Trophoblast cell (in vitro differentiated cells and primary cell): ENCODE measurements at regions not wholly inside any gene's neighbourhood (a gene's known extent, or its start where the extent isn't known, plus 50 kb on each side); places are given as distances from the start of the nearest gene placed in this dataset.
"Not testable (repeated sequence)": the region's sequence is repeated elsewhere in the genome, so short reads cannot be mapped to it uniquely, and the experiment has no call there.

Experiments used
- DNase-seq, 2 donors: peaks; one replicate each; pipeline ENCODE4 v3.0.0-alpha.2; 2016
- H2AFZ ChIP-seq: 2 replicates; pipeline ENCODE4 v1.6.1; 2013; ENCODE audit warnings: low read length, moderate library complexity, mild to moderate bottlenecking; ENCODE audit not compliant: insufficient read depth, poor library complexity
- H2AK5ac ChIP-seq: 2 replicates; pipeline ENCODE4 v1.6.1; 2013; ENCODE audit warnings: mild to moderate bottlenecking, low read length
- H2BK120ac ChIP-seq: 2 replicates; pipeline ENCODE4 v1.6.1; 2013; ENCODE audit warnings: low read length, mild to moderate bottlenecking, moderate library complexity; ENCODE audit not compliant: insufficient read depth, poor library complexity
- H2BK12ac ChIP-seq: 2 replicates; pipeline ENCODE4 v1.6.1; 2013; ENCODE audit warnings: mild to moderate bottlenecking, low read length, moderate library complexity
- H2BK5ac ChIP-seq: 2 replicates; pipeline ENCODE4 v1.6.1; 2013; ENCODE audit warnings: low read length, low read depth, moderate library complexity, mild to moderate bottlenecking; ENCODE audit not compliant: poor library complexity
- H3K14ac ChIP-seq: 2 replicates; pipeline ENCODE4 v1.6.1; 2013; ENCODE audit warnings: mild to moderate bottlenecking, low read length
- H3K18ac ChIP-seq: 2 replicates; pipeline ENCODE4 v1.6.1; 2013; ENCODE audit warnings: mild to moderate bottlenecking, low read length
- H3K23ac ChIP-seq: 2 replicates; pipeline ENCODE4 v1.6.1; 2013; ENCODE audit warnings: low read length
- H3K27ac ChIP-seq: 2 replicates; pipeline ENCODE4 v1.5.1; 2013; ENCODE audit warnings: low read depth, mild to moderate bottlenecking, inconsistent platforms, low read length, moderate library complexity
- H3K27me3 ChIP-seq: 2 replicates; pipeline ENCODE4 v1.6.1; 2013; ENCODE audit warnings: inconsistent platforms, mild to moderate bottlenecking, low read length, moderate library complexity; ENCODE audit not compliant: insufficient read depth
- H3K36me3 ChIP-seq, 2 experiments: 1 replicate in 1 of 2; 2 replicates in 1 of 2; pipeline ENCODE4 v1.6.1; 2013; ENCODE audit warnings: low read length in 2 of 2, mild to moderate bottlenecking in 2 of 2, moderate library complexity in 1 of 2; ENCODE audit not compliant: insufficient read depth in 2 of 2, control insufficient read depth in 1 of 2
- H3K4ac ChIP-seq: 2 replicates; pipeline ENCODE4 v1.6.1; 2013; ENCODE audit warnings: low read depth, mild to moderate bottlenecking, low read length, moderate library complexity
- H3K4me1 ChIP-seq, 2 experiments: 1 replicate in 1 of 2; 2 replicates in 1 of 2; pipeline ENCODE4 v1.6.1; 2013; ENCODE audit warnings: low read length in 2 of 2, mild to moderate bottlenecking in 2 of 2, moderate library complexity in 1 of 2; ENCODE audit not compliant: insufficient read depth in 2 of 2, control insufficient read depth in 1 of 2
- H3K4me2 ChIP-seq: 2 replicates; pipeline ENCODE4 v1.6.1; 2013; ENCODE audit warnings: inconsistent platforms, mild to moderate bottlenecking, low read length, moderate library complexity
- H3K4me3 ChIP-seq: 2 replicates; pipeline ENCODE4 v1.5.1; 2013; ENCODE audit warnings: mild to moderate bottlenecking, low read depth, low read length, inconsistent platforms
- H3K79me1 ChIP-seq: one replicate; pipeline ENCODE4 v1.6.1; 2013; ENCODE audit warnings: low read length
- H3K79me2 ChIP-seq: 2 replicates; pipeline ENCODE4 v1.6.1; 2013; ENCODE audit warnings: low read length, mild to moderate bottlenecking; ENCODE audit not compliant: control insufficient read depth, insufficient read depth, poor library complexity
- H3K9ac ChIP-seq: 2 replicates; pipeline ENCODE4 v1.6.1; 2013; ENCODE audit warnings: mild to moderate bottlenecking, low read length
- H3K9me3 ChIP-seq: 2 replicates; pipeline ENCODE4 v1.6.1; 2013; ENCODE audit warnings: low read depth, mild to moderate bottlenecking, control low read depth, inconsistent platforms, low read length; ENCODE audit not compliant: insufficient read depth
- H4K12ac ChIP-seq: 2 replicates; pipeline ENCODE4 v1.6.1; 2013; ENCODE audit warnings: low read depth, mild to moderate bottlenecking, low read length, moderate library complexity
- H4K8ac ChIP-seq: 2 replicates; pipeline ENCODE4 v1.6.1; 2013; ENCODE audit warnings: low read depth, mild to moderate bottlenecking, low read length, moderate library complexity
- H4K91ac ChIP-seq: one replicate; pipeline ENCODE4 v1.6.1; 2013; ENCODE audit warnings: low read depth, mild to moderate bottlenecking, low read length, moderate library complexity
- WGBS: extraction: QIAGEN DNeasy Blood & Tissue Kit; methylation state at CpG from one replicate; pipeline ENCODE4 v1.1.7; 2013; ENCODE audit warnings: missing lambda C conversion rate; ENCODE audit not compliant: insufficient read length, insufficient coverage; ENCODE audit errors: extremely low coverage; 5-methylcytosine and 5-hydroxymethylcytosine counted together

DNA sequence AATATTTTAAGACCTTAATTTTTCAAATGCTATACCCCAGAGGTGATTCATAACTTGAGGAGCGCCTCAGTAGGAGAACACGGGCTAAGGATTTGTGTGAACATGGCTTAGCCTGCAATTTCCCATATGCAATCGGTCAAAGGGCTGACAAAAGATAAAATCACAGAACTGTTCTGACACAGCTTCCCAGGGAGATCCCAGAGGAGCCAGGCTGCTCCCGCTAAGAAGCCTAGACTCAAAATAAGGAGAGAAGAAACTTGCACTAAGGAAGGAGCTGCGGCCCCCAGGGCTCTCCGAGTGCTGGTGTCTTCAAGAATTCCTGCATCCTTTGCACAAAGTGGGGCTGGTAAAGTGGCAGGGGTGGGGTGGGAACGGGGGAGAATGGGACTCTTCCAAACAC, 106.3 kb upstream of the DLG1 start:
- Histone ChIP-seq H3K27me3 (no peaks in the 10 kb centered on the region), H4K12ac (no peak overlapping the region), H2BK12ac (no peak overlapping the region), H3K18ac (no peak overlapping the region), H3K9ac (no peak overlapping the region), H2AFZ (no peak overlapping the region), H2BK120ac (no peak overlapping the region), H4K8ac (no peak overlapping the region), H3K4ac (no peak overlapping the region), H3K79me1 (no peaks in the 10 kb centered on the region), H3K4me3 (no peak overlapping the region), H3K27ac (no peak overlapping the region), H2BK5ac (no peak overlapping the region), H2AK5ac (no peak overlapping the region), H3K9me3 (peaks cover 5% of the 10 kb centered on the region), H3K79me2 (no peaks in the 10 kb centered on the region), H4K91ac (no peak overlapping the region), H3K23ac (no peak overlapping the region), H3K4me1 (no peaks in the 10 kb centered on the region), H3K36me3 (no peaks in the 10 kb centered on the region), H3K4me2 (no peak overlapping the region), H3K14ac (no peak overlapping the region)
- no CpG with 5 or more reads among the region's 7 CpGs for whole genome bisulfite sequencing
- DNase-seq, result no peak

DNA sequence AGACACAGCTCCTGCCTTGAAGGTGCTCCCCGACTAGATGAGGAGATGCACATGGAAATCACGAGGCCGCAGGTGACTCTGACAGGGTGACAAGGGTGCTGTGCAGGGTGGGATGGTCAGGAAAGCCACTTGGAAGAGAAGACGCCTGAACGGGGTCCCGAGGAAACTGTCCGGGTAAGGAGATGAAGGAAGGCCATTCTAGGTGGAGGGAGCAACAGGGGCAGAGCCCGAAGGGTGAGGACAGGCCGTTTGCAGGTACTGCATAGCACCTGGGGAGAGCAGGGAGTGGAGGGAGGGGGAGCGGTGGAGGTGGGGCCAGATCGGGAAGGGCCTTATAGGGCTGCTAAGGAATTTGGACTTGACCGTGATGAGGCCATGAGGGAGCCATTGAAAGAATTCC, 105.6 kb upstream of the DLG1 start:
- Histone ChIP-seq H3K18ac (no peak overlapping the region), H2BK12ac (no peak overlapping the region), H4K12ac (no peak overlapping the region), H3K9me3 (no peaks in the 10 kb centered on the region), H4K8ac (no peak overlapping the region), H3K9ac (no peak overlapping the region), H3K4me1 (no peaks in the 10 kb centered on the region), H3K23ac (no peak overlapping the region), H3K4me3 (no peak overlapping the region), H2AK5ac (no peak overlapping the region), H2AFZ (no peak overlapping the region), H3K4ac (no peak overlapping the region), H2BK5ac (no peak overlapping the region), H3K79me1 (no peaks in the 10 kb centered on the region), H3K79me2 (no peaks in the 10 kb centered on the region), H3K14ac (no peak overlapping the region), H3K4me2 (no peak overlapping the region), H3K36me3 (no peaks in the 10 kb centered on the region), H3K27me3 (no peaks in the 10 kb centered on the region), H2BK120ac (no peak overlapping the region), H4K91ac (no peak overlapping the region), H3K27ac (no peak overlapping the region)
- no peak for DNase-seq
- no CpG with 5 or more reads among the region's 12 CpGs for WGBS

DNA sequence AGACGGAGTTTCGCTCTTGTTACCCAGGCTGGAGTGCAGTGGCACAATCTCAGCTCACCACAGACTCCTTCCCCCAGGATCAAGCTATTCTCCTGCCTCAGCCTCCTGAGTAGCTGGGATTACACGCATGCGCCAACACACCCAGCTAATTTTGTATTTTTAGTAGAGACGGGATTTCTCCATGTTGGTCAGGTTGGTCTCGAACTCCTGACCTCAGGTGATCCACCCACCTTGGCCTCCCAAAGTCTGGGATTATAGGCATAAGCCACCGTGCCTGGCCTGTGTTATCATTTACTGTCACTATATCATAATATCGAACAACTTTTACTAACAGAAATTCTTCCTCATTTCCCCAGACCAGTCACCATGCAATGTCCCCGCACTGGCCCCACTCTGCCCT, 104.0 kb upstream of the DLG1 start:
- H3K4me3 ChIP-seq, H4K91ac ChIP-seq, H3K27ac ChIP-seq, H3K18ac ChIP-seq, H3K4me2 ChIP-seq, H3K4me1 ChIP-seq, H3K79me1 ChIP-seq, H4K12ac ChIP-seq, H2AFZ ChIP-seq, H4K8ac ChIP-seq, H2AK5ac ChIP-seq, H2BK5ac ChIP-seq, H2BK120ac ChIP-seq, H3K14ac ChIP-seq, H3K9ac ChIP-seq, H2BK12ac ChIP-seq, H3K4ac ChIP-seq, DNase-seq, H3K9me3 ChIP-seq, H3K23ac ChIP-seq, H3K27me3 ChIP-seq, H3K36me3 ChIP-seq, H3K79me2 ChIP-seq: not testable (repeated sequence)
- no CpG with 5 or more reads among the region's 9 CpGs for WGBS

DNA sequence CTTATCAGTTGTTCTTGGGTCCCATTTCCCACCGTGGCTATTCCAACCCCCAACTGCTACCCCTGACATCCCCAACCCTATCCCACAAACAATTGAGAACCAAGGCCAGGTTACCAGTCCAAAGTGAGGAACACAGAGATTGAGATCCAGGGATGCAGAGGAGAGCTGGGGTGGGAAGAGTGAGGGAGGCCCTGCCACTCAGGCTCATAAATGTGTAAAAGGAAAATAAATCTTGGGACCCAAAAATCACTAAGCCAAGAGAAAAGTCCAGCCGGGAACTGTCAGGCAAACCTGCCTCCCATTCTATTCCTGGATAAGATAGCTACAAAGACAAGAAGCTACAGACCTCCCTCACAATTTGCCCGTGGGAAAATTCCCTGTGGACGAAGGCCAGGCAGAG, 101.1 kb upstream of the DLG1 start:
- no peaks in the 10 kb centered on the region for H3K79me1 ChIP-seq
- H2BK12ac ChIP-seq, result no peak overlapping the region
- no peak overlapping the region for H3K23ac ChIP-seq
- H3K4ac ChIP-seq, result no peak overlapping the region
- no peak overlapping the region for H3K14ac ChIP-seq
- DNase-seq, result no peak
- no peaks in the 10 kb centered on the region for H3K36me3 ChIP-seq
- H3K79me2 ChIP-seq, result no peaks in the 10 kb centered on the region
- H2BK5ac ChIP-seq, result no peak overlapping the region
- H3K18ac ChIP-seq, result no peak overlapping the region
- no peak overlapping the region for H4K8ac ChIP-seq
- no peak overlapping the region for H2AFZ ChIP-seq
- H3K4me1 ChIP-seq, result no peaks in the 10 kb centered on the region
- H3K9ac ChIP-seq, result no peak overlapping the region
- H3K4me3 ChIP-seq, result no peak overlapping the region
- H4K12ac ChIP-seq, result no peak overlapping the region
- H3K27ac ChIP-seq, result no peak overlapping the region
- no peak overlapping the region for H2AK5ac ChIP-seq
- WGBS, result no CpG with 5 or more reads among the region's 4 CpGs
- no peaks in the 10 kb centered on the region for H3K27me3 ChIP-seq
- H3K9me3 ChIP-seq, result no peaks in the 10 kb centered on the region
- no peak overlapping the region for H4K91ac ChIP-seq
- H3K4me2 ChIP-seq, result no peak overlapping the region
- no peak overlapping the region for H2BK120ac ChIP-seq
